ENCODE measurements at regions not wholly inside any gene's neighbourhood (a gene's known extent, or its start where the extent isn't known, plus 50 kb on each side); places are given as distances from the start of the nearest gene placed in this dataset.

- no peak for DNase-seq (ENCODE audit: low spot score)
- no peak for TF ChIP-seq CTCF (IDR thresholded peaks at IDR 0.05; ENCODE audit: extremely low read depth, missing control alignments)
Measured at GRCh38 chr2:83837823-83838222, 621.3 kb downstream of the SUCLG1 start.

GRCh38 chr2:83827618-83828017 lies 631.5 kb downstream of the SUCLG1 start:
- DNase-seq (ENCODE audit: low spot score) = no peak
- TF ChIP-seq CTCF (IDR thresholded peaks at IDR 0.05; ENCODE audit: extremely low read depth, missing control alignments) = no peak

- DNase-seq (ENCODE audit: low spot score) = no peak
Measured at GRCh38 chr2:83826577-83826976, 632.5 kb downstream of the SUCLG1 start.

GRCh38 chr2:83823229-83823628 lies 635.9 kb downstream of the SUCLG1 start:
- no peak for TF ChIP-seq CTCF (IDR thresholded peaks at IDR 0.05; ENCODE audit: extremely low read depth, missing control alignments)
- no peak for DNase-seq (ENCODE audit: low spot score)

More at GRCh38 chr2:83826577-83826976, 632.5 kb downstream of the SUCLG1 start:
- no peak for TF ChIP-seq CTCF (IDR thresholded peaks at IDR 0.05; ENCODE audit: extremely low read depth, missing control alignments)

- DNase-seq (ENCODE audit: low spot score) = no peak
- TF ChIP-seq CTCF (IDR thresholded peaks at IDR 0.05; ENCODE audit: extremely low read depth, missing control alignments) = no peak
Measured at GRCh38 chr2:83817511-83817910, 641.6 kb downstream of the SUCLG1 start.

GRCh38 chr2:83808878-83809277 lies 650.2 kb downstream of the SUCLG1 start:
- DNase-seq (ENCODE audit: low spot score) = no peak
- TF ChIP-seq CTCF (IDR thresholded peaks at IDR 0.05; ENCODE audit: extremely low read depth, missing control alignments) = no peak

GRCh38 chr2:83802604-83803003 lies 656.5 kb downstream of the SUCLG1 start:
- TF ChIP-seq CTCF (IDR thresholded peaks at IDR 0.05; ENCODE audit: extremely low read depth, missing control alignments) = no peak
- DNase-seq (ENCODE audit: low spot score) = no peak

All from GM20000 (cell line).